NK-92 treated with Interleukin-12 subunit alpha and Interleukin-12 subunit beta, amount 100 ng/mL, for 24 hours (cell line): ENCODE measurements at regions not wholly inside any gene's neighbourhood (a gene's known extent, or its start where the extent isn't known, plus 50 kb on each side); places are given as distances from the start of the nearest gene placed in this dataset.

Experiments
- DNase-seq: peaks from one replicate; lab custom pipeline; 2025; lab: John Stamatoyannopoulos, UW

DNA sequence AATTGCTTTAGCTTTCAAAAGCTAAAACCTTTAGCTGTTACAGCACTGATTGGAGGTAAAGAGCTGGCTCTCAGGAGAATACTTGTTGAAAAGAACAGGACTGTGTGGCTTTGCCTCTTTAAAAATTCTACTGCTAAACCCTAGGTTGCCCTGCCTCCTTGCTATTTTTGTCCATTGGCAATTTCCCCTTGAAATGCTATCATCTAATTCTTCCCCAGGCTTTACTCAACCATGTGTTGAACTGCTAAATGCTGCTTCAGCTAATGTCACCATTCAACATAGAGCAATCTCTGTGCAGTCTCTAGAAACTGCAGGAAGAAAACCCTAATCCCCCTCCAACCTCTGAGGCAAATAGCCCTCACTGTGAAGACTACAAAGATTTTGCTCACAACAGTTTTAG lies 203.7 kb upstream of the ARX start:
- no peak for DNase-seq

GRCh38 chrX:25213611-25214010 lies 197.8 kb upstream of the ARX start:
- DNase-seq, result no peak

- no peak for DNase-seq
Measured at GRCh38 chrX:25207803-25208475, 192.2 kb upstream of the ARX start.

DNA sequence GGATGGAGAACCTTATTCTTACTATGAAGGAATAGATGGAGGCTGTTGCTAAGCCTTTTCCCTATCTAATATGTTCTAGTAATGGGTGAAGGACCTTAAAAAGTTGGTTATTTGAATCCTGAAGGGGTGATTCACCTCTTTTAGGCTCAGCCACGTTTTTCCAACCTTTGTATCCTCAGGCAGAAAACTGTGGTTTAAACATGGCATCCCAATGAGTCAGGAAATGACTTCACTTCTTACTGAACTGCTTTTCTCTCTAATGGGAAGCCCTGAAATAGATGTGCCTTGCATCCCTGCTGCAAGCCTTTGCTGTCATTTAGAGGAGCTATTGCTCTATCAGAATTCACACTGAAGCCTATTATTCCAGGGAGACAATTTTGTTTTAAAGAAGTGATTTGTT lies 191.0 kb upstream of the ARX start:
- no peak for DNase-seq

GRCh38 chrX:25204182-25204581 lies 188.4 kb upstream of the ARX start:
- DNase-seq, result no peak

DNA sequence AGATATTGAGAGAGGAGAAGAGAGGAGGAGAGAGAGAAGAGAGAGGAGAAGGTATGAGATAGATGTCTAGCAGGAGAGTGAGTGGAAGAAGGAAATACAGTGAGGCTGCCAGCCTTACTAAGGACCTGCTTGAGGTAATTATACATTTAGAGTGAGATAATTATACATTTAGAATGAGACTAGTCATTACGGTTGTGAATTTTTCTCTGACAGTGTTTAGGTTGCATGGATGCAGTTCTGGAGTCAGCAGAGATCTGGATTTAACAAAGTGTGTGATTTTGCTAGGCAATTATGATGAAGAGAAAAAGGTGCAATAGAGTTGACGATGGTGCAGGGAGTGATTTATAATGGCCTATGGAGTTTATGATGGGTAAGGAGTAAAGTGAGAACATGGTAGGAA lies 187.1 kb upstream of the ARX start:
- no peak for DNase-seq

- DNase-seq, result no peak
Measured at GRCh38 chrX:25198891-25199290, 183.1 kb upstream of the ARX start.

DNA sequence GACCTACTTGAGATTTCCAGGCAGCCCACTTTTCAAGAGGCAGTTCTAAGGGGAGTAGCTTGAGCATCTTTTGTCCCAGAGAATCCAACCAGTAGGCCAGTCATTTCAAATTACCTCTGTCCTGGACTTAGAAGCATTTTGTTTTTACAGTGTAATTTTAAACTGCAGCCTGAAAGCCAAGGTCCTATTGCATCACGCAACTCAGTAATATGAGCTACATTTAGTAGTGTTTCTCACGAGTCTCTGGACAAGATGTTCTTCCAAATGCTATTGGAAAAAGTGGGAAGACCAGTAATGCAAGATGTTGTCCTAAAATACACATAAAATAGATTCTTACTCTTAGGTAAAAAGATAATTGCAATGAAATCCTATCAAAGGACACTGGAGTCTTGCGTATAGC lies 182.5 kb upstream of the ARX start:
- no peak for DNase-seq

DNA sequence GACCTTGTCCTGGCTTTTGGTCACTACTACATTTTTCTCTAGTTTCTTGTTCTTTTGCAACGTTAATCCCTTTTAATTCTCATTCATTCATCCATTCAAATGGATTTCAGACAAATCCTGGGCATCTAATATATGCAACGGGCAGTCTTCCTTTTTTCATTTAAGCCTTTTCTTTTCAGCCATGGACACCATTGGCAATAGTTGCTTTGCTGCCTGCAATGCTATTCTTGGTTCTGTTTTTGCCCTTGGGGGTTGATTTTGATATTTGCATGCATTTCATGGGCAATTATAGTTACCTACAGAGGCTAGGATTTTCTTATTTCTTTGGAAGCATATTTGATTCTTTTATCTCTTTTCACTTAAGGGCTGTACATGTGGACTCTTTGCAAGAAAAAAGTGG lies 180.5 kb upstream of the ARX start:
- no peak for DNase-seq

GRCh38 chrX:25191403-25191802 lies 175.6 kb upstream of the ARX start:
- DNase-seq, result no peak

GRCh38 chrX:25181775-25182174 lies 166.0 kb upstream of the ARX start:
- no peak for DNase-seq

GRCh38 chrX:25180242-25180641 lies 164.5 kb upstream of the ARX start:
- no peak for DNase-seq

- no peak for DNase-seq
Measured at GRCh38 chrX:25178555-25178954, 162.8 kb upstream of the ARX start.

GRCh38 chrX:25175743-25176142 lies 160.0 kb upstream of the ARX start:
- DNase-seq, result no peak

- DNase-seq, result no peak
Measured at GRCh38 chrX:25175171-25175570, 159.4 kb upstream of the ARX start.

GRCh38 chrX:25166546-25166945 lies 150.8 kb upstream of the ARX start:
- DNase-seq, result no peak

- no peak for DNase-seq
Measured at GRCh38 chrX:25166145-25166544, 150.4 kb upstream of the ARX start.

- DNase-seq, result no peak
Measured at GRCh38 chrX:25158635-25159034, 142.9 kb upstream of the ARX start.

DNA sequence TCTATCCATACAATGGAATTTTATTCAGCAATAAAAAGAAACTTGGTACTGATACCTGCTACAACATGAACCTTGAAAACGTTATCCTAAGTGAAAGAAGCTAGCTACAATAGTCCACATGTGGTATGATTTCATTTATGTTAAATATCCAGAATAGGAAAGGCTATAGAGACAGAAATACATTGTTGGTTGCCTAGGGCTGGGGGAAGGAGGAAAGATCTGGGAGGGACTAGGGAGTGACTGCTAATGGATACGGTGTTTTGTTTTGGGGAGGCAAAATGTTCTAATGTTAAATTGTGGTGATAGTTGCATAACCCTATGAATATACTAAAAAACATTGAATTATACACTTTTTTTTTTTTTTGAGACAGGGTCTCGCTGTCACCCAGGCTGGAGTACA lies 141.1 kb upstream of the ARX start:
- DNase-seq, result no peak

DNA sequence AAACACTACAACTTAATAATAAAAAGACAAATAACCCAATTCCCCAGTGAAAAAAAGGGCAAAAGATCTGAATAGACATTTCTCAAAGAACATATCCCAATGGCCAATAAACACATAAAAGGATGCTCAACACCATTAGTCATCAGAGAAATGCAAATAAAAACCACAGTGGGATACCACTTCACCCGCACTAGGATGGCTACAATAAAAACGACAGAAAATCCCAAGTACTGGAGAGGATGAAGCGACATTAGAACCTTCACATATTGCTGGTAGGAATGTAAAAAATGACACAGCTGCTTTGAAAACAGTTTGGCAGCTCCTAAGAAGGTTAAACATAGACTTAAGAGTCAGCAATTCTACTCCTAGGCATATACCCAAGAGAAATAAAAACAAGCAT lies 140.6 kb upstream of the ARX start:
- DNase-seq, result no peak

- no peak for DNase-seq
Measured at GRCh38 chrX:25154168-25154567, 138.4 kb upstream of the ARX start.

- no peak for DNase-seq
Measured at GRCh38 chrX:25151749-25152148, 136.0 kb upstream of the ARX start.

- peak; percentile 0 for DNase-seq
Measured at GRCh38 chrX:25144043-25144940, 128.5 kb upstream of the ARX start.

DNA sequence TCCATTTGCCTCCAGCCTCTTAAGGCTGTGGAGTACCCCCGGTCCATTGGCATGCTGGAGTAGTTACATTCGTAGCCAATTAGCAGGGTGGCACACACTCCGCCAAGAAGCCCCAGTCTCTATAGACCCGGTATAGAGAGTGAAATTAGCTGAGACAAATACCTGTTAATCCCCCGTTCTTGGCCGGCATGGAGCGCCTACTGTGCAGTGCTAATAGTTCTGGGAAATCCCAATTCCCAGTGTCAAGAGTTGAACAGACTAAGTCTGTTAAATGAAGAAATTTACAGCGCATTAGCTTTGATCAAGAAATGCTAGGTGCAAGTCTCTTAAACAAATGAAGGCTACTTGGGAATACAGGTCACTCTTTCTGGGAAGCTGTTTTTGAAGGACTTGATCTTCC lies 127.8 kb upstream of the ARX start:
- no peak for DNase-seq
